Fibroblast of lung (primary cell): ENCODE measurements at regions not wholly inside any gene's neighbourhood (a gene's known extent, or its start where the extent isn't known, plus 50 kb on each side); places are given as distances from the start of the nearest gene placed in this dataset.

ENCODE experiments used
- CTCF ChIP-seq, 2 donors: IDR thresholded peaks in 1 of 2; conservative IDR thresholded peaks in 1 of 2; 1 replicate in 1 of 2; 2 replicates in 1 of 2; pipeline ENCODE4 v1.5.1; 2011 to 2012; ENCODE audit warnings: low read length in 2 of 2, control low read depth in 1 of 2, inconsistent platforms in 1 of 2, low read depth in 1 of 2, mild to moderate bottlenecking in 1 of 2
- EZH2 ChIP-seq: IDR thresholded peaks from 2 replicates; pipeline ENCODE4 v1.5.1; 2012; ENCODE audit warnings: low read length, control low read depth, mild to moderate bottlenecking; ENCODE audit errors: missing control alignments

GRCh38 chr4:138843616-138844015 is 172.0 kb upstream of the NOCT start:
- no peak for TF ChIP-seq CTCF (conservative IDR thresholded peaks at IDR 0.05 in 1 of 2, IDR thresholded peaks at IDR 0.05 in 1 of 2; ENCODE audit: low read depth in 1 of 2, low read length in 2 of 2)
- TF ChIP-seq EZH2, result no peak
